HEK293 (cell line): ENCODE measurements at regions not wholly inside any gene's neighbourhood (a gene's known extent, or its start where the extent isn't known, plus 50 kb on each side); places are given as distances from the start of the nearest gene placed in this dataset.
"Not testable (repeated sequence)": the region's sequence is repeated elsewhere in the genome, so short reads cannot be mapped to it uniquely, and the experiment has no call there.

Experiments
- ATF2 ChIP-seq: fragments of 450-650 bp; formaldehyde crosslinking; IDR thresholded peaks from 2 replicates; pipeline ENCODE4 v1.5.1; 2016; ENCODE audit warnings: missing biosample characterization, missing genetic modification characterization, low read depth
- CTCF ChIP-seq: fragments of 450-650 bp; formaldehyde crosslinking; IDR thresholded peaks from 2 replicates; pipeline ENCODE4 v1.5.1; 2016; ENCODE audit warnings: missing biosample characterization, missing genetic modification characterization
- KLF1 ChIP-seq: fragments of 450-650 bp; formaldehyde crosslinking; IDR thresholded peaks from 2 replicates; pipeline ENCODE4 v1.5.1; 2016; ENCODE audit warnings: missing biosample characterization, missing genetic modification characterization
- OSR2 ChIP-seq: fragments of 450-650 bp; formaldehyde crosslinking; IDR thresholded peaks from 2 replicates; pipeline ENCODE4 v1.5.1; 2016; ENCODE audit warnings: missing biosample characterization, missing genetic modification characterization
- PBX3 ChIP-seq: sonication (generic); formaldehyde crosslinking; IDR thresholded peaks from 2 replicates; pipeline ENCODE4 v1.8.1; 2022; ENCODE audit warnings: mild to moderate bottlenecking, moderate library complexity, missing genetic modification reagents
- ZBTB21 ChIP-seq: fragments of 450-650 bp; formaldehyde crosslinking; IDR thresholded peaks from 2 replicates; pipeline ENCODE4 v1.5.1; 2017; ENCODE audit warnings: missing biosample characterization, missing genetic modification characterization
- ZNF132 ChIP-seq: fragments of 450-650 bp; formaldehyde crosslinking; IDR thresholded peaks from 2 replicates; pipeline ENCODE4 v1.5.1; 2017; ENCODE audit warnings: missing biosample characterization, missing genetic modification characterization, borderline replicate concordance
- ZNF138 ChIP-seq: fragments of 450-650 bp; formaldehyde crosslinking; IDR thresholded peaks from 2 replicates; pipeline ENCODE4 v1.5.1; 2016; ENCODE audit warnings: missing biosample characterization, missing genetic modification characterization, borderline replicate concordance
- ZNF501 ChIP-seq: fragments of 450-650 bp; formaldehyde crosslinking; IDR thresholded peaks from 2 replicates; pipeline ENCODE4 v1.5.1; 2016; ENCODE audit warnings: missing biosample characterization, missing genetic modification characterization
- ZNF510 ChIP-seq: fragments of 450-650 bp; formaldehyde crosslinking; IDR thresholded peaks from 2 replicates; pipeline ENCODE4 v1.5.1; 2018; ENCODE audit warnings: mild to moderate bottlenecking, missing genetic modification characterization, missing biosample characterization; ENCODE audit not compliant: insufficient replicate concordance
- ZNF600 ChIP-seq: fragments of 450-650 bp; formaldehyde crosslinking; IDR thresholded peaks from 2 replicates; pipeline ENCODE4 v1.5.1; 2016; ENCODE audit warnings: missing biosample characterization, missing genetic modification characterization
- ZNF658 ChIP-seq: fragments of 450-650 bp; formaldehyde crosslinking; IDR thresholded peaks from 2 replicates; pipeline ENCODE4; 2016; ENCODE audit warnings: missing biosample characterization, missing genetic modification characterization
- ZNF792 ChIP-seq: fragments of 450-650 bp; formaldehyde crosslinking; IDR thresholded peaks from 2 replicates; pipeline ENCODE4 v1.5.1; 2016; ENCODE audit warnings: missing biosample characterization, missing genetic modification characterization
- ZNF830 ChIP-seq: fragments of 450-650 bp; IDR thresholded peaks from 2 replicates; pipeline ENCODE4 v1.5.0; 2018; ENCODE audit warnings: missing biosample characterization, missing genetic modification characterization, low read depth, mild to moderate bottlenecking, moderate library complexity

- not testable (repeated sequence) for TF ChIP-seq OSR2; ZNF501 (tag by site-specific recombination); CTCF (tag by site-specific recombination); ZNF132; PBX3; ZNF792; ZNF830 (tag by site-specific recombination); ZBTB21; ZNF658 (tag by site-specific recombination); ZNF600; KLF1 (tag by site-specific recombination); ZNF510 (tag by site-specific recombination); ZNF138 (tag by site-specific recombination)
- 0 out of 2 replicates have a peak, but pooled peaks have one; percentile 39 for TF ChIP-seq ATF2 (tag by site-specific recombination)
Measured at GRCh38 chr10:17526571-17526970, 72.2 kb upstream of the ST8SIA6 start.
